ENCODE measurements at regions not wholly inside any gene's neighbourhood (a gene's known extent, or its start where the extent isn't known, plus 50 kb on each side); places are given as distances from the start of the nearest gene placed in this dataset.

GRCh38 chr7:34401776-34402175 is 256.2 kb upstream of the NPSR1 start:
- no peak for TF ChIP-seq CTCF (IDR thresholded peaks at IDR 0.05)
- H3K4me1 ChIP-seq: no peaks in the 10 kb centered on the region

GRCh38 chr7:34406848-34407530 is 251.0 kb upstream of the NPSR1 start:
- Histone ChIP-seq H3K36me3 (no peaks in the 10 kb centered on the region), H3K27ac (no peak overlapping the region), H3K4me3 (no peak overlapping the region), H3K9me3 (no peaks in the 10 kb centered on the region), H3K4me1 (no peaks in the 10 kb centered on the region), H3K27me3 (ENCODE audit: low read depth) (no peaks in the 10 kb centered on the region)
- intact Hi-C loops (cut with DNase I): no loop called here
- no peak for DNase-seq
- no peak for ATAC-seq
- no peak for TF ChIP-seq CTCF (IDR thresholded peaks at IDR 0.05)

More at GRCh38 chr7:34401776-34402175, 256.2 kb upstream of the NPSR1 start:
- no peak overlapping the region for H3K27ac ChIP-seq
- H3K4me3 ChIP-seq: no peak overlapping the region
- no peaks in the 10 kb centered on the region for H3K27me3 ChIP-seq (ENCODE audit: low read depth)
- no peak for DNase-seq
- H3K9me3 ChIP-seq: no peaks in the 10 kb centered on the region
- intact Hi-C loops (cut with DNase I): no loop called here
- no peaks in the 10 kb centered on the region for H3K36me3 ChIP-seq
- ATAC-seq: no peak

- Histone ChIP-seq H3K27ac (no peak overlapping the region), H3K4me1 (no peaks in the 10 kb centered on the region), H3K9me3 (no peaks in the 10 kb centered on the region), H3K4me3 (no peak overlapping the region), H3K27me3 (ENCODE audit: low read depth) (no peaks in the 10 kb centered on the region), H3K36me3 (no peaks in the 10 kb centered on the region)
- intact Hi-C loops (cut with DNase I): no loop called here
- DNase-seq: no peak
- no peak for ATAC-seq
- TF ChIP-seq CTCF (IDR thresholded peaks at IDR 0.05): no peak
Observed at GRCh38 chr7:34407586-34407985, 250.4 kb upstream of the NPSR1 start.

DNA sequence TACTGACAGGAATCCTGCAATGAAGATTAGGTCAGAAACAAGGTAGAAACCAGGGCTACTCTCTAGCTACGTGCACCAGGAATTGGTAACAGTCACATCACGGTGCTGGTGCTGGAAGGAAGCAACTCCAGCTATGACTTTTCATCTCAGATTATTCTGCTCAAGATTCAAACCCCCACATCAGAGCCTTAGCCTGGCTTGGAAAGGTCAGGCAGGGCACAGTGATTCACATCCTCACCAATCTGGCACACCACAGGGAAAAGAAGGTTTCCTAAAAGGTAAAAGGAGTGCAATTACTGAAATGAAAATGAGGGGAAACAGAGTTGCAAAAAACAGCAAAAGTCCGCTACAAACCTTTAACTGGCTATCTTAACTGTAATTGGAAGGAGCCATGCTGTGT is 240.2 kb upstream of the NPSR1 start:
- no peak for ATAC-seq

GRCh38 chr7:34421526-34421925 is 236.5 kb upstream of the NPSR1 start:
- intact Hi-C loops (cut with DNase I): no loop called here

More for the DNA sequence above, 240.2 kb upstream of the NPSR1 start:
- H3K36me3 ChIP-seq: no peaks in the 10 kb centered on the region
- no peak for DNase-seq
- H3K27me3 ChIP-seq (ENCODE audit: low read depth): no peaks in the 10 kb centered on the region
- no peak for TF ChIP-seq CTCF (IDR thresholded peaks at IDR 0.05)
- no peak overlapping the region for H3K4me3 ChIP-seq
- H3K27ac ChIP-seq: no peak overlapping the region
- intact Hi-C loops (cut with DNase I): no loop called here
- H3K9me3 ChIP-seq: no peaks in the 10 kb centered on the region
- no peaks in the 10 kb centered on the region for H3K4me1 ChIP-seq

More at GRCh38 chr7:34421526-34421925, 236.5 kb upstream of the NPSR1 start:
- no peaks in the 10 kb centered on the region for H3K4me1 ChIP-seq
- H3K27me3 ChIP-seq (ENCODE audit: low read depth): no peaks in the 10 kb centered on the region
- no peak overlapping the region for H3K27ac ChIP-seq
- ATAC-seq (no peak), DNase-seq (no peak)
- no peaks in the 10 kb centered on the region for H3K9me3 ChIP-seq
- no peaks in the 10 kb centered on the region for H3K36me3 ChIP-seq
- H3K4me3 ChIP-seq: no peak overlapping the region
- no peak for TF ChIP-seq CTCF (IDR thresholded peaks at IDR 0.05)
